HepG2 (cell line): ENCODE measurements at regions not wholly inside any gene's neighbourhood (a gene's known extent, or its start where the extent isn't known, plus 50 kb on each side); places are given as distances from the start of the nearest gene placed in this dataset.

Experiments
- ATAC-seq: fragments of 200-7000 bp; cut with Tn5 transposase; 3 replicates; pipeline ENCODE4 v1.9.1; 2020; ENCODE audit warnings: mild to moderate bottlenecking, moderate library complexity
- BruUV-seq: library from RNA; stranded (reverse); fragments of 400-500 nt; replicated peaks from 2 replicates; lab custom pipeline; 2021; lab: Mats Ljungman, UMichigan
- CTCF ChIA-PET: fragments of 300-600 bp; formaldehyde crosslinking; extraction: SDS; loops from one replicate; lab custom pipeline; 2021; ENCODE audit warnings: low total read pairs, inconsistent platforms, low intra/inter-chr PET ratio; lab: Yijun Ruan, JAX
- POLR2A ChIA-PET: fragments of 350-600 bp; sonication (Branson Sonifier 250); formaldehyde crosslinking; loops from one replicate; lab custom pipeline; 2020; ENCODE audit warnings: antibody characterized with exemption, inconsistent platforms; lab: Yijun Ruan, JAX
- DNase-seq: peaks from one replicate; pipeline ENCODE4 v3.0.0-alpha.2; 2015; ENCODE audit warnings: low spot score
- FAIRE-seq: peaks from 3 replicates; lab custom pipeline; 2011; peaks lifted over from hg19 to GRCh38; lab: Jason Lieb, UNC
- H2AFZ ChIP-seq: one replicate; pipeline ENCODE4 v1.6.1; 2011; ENCODE audit warnings: low read length, inconsistent platforms
- H3K27ac ChIP-seq: fragments of 300-600 bp; 3 replicates; pipeline ENCODE4 v1.8.0; 2011; ENCODE audit warnings: mixed run types, mild to moderate bottlenecking, mixed read lengths, low read length, inconsistent platforms; ENCODE audit not compliant: insufficient read depth; ENCODE audit errors: extremely low read length
- H3K27me3 ChIP-seq, 2 experiments: fragments of 200-600 bp in 1 of 2; 2 replicates in 1 of 2; 3 replicates in 1 of 2; pipeline versions ENCODE4 v1.6.0 to v1.8.0; 2011; ENCODE audit warnings: low read length in 2 of 2, mild to moderate bottlenecking in 2 of 2, moderate library complexity in 2 of 2, inconsistent platforms in 1 of 2; ENCODE audit not compliant: insufficient read depth in 2 of 2, control insufficient read depth in 1 of 2
- H3K36me3 ChIP-seq, 2 experiments: fragments of 200-600 bp in 1 of 2; replicated peaks in 1 of 2; 2 replicates in 1 of 2; 3 replicates in 1 of 2; pipeline versions ENCODE4 v1.5.1 to v1.8.0; 2011; ENCODE audit warnings: low read length in 2 of 2, inconsistent platforms in 1 of 2; ENCODE audit not compliant: insufficient read depth in 2 of 2, control insufficient read depth in 1 of 2
- H3K4me1 ChIP-seq: 2 replicates; pipeline ENCODE4 v1.5.1; 2012; ENCODE audit warnings: low read length, inconsistent platforms; ENCODE audit not compliant: insufficient read depth
- H3K4me2 ChIP-seq: 2 replicates; pipeline ENCODE4 v1.6.0; 2011; ENCODE audit warnings: low read depth, low read length, inconsistent platforms
- H3K4me3 ChIP-seq, 3 experiments: fragments of 200-600 bp in 1 of 3; sonication (generic), shearing (Covaris generic) in 1 of 3; replicated peaks in 1 of 3; 2 replicates each; pipeline ENCODE4 v1.5.1; 2011 to 2016; ENCODE audit warnings: low read length in 3 of 3, inconsistent platforms in 2 of 3, low read depth in 2 of 3, mild to moderate bottlenecking in 2 of 3, control low read depth in 1 of 3, mixed read lengths in 1 of 3; ENCODE audit not compliant: insufficient read depth in 1 of 3
- H3K79me2 ChIP-seq: one replicate; pipeline ENCODE4 v1.6.1; 2011; ENCODE audit warnings: low read length, inconsistent platforms; ENCODE audit not compliant: insufficient read depth
- H3K9ac ChIP-seq: 2 replicates; pipeline ENCODE4 v1.6.0; 2011; ENCODE audit warnings: mild to moderate bottlenecking, low read depth, low read length, inconsistent platforms; ENCODE audit not compliant: insufficient read depth
- H3K9me3 ChIP-seq: 2 replicates; pipeline ENCODE4 v1.5.1; 2012; ENCODE audit warnings: mild to moderate bottlenecking, low read length
- H4K20me1 ChIP-seq: 2 replicates; pipeline ENCODE4 v1.6.0; 2011; ENCODE audit warnings: inconsistent platforms, mild to moderate bottlenecking, low read length, moderate library complexity; ENCODE audit not compliant: insufficient read depth
- AHDC1 ChIP-seq: sonication (generic); formaldehyde crosslinking; IDR thresholded peaks from 2 replicates; pipeline ENCODE4 v1.5.1; 2020; ENCODE audit warnings: mild to moderate bottlenecking, missing genetic modification reagents, borderline replicate concordance
- CEBPB ChIP-seq: IDR thresholded peaks from 2 replicates; pipeline ENCODE4 v1.6.1; 2011; ENCODE audit warnings: low read depth, low read length, improper control_type of control experiment, borderline replicate concordance
- FOXO1 ChIP-seq: sonication (generic); formaldehyde crosslinking; IDR thresholded peaks from 2 replicates; pipeline ENCODE4 v1.4.0; 2020; ENCODE audit warnings: missing genetic modification reagents
- KDM1A ChIP-seq: IDR thresholded peaks from 2 replicates; pipeline ENCODE4 v1.6.1; 2016; ENCODE audit warnings: missing compliant biosample characterization
- KLF13 ChIP-seq: sonication (generic); formaldehyde crosslinking; IDR thresholded peaks from 2 replicates; pipeline ENCODE4 v1.4.0; 2020; ENCODE audit warnings: mild to moderate bottlenecking, missing genetic modification reagents
- KLF6 ChIP-seq: IDR thresholded peaks from 2 replicates; pipeline ENCODE4 v1.8.0; 2016; ENCODE audit warnings: missing biosample characterization, missing genetic modification reagents
- MIER2 ChIP-seq: IDR thresholded peaks from 2 replicates; pipeline ENCODE4 v1.6.1; 2016; ENCODE audit warnings: missing biosample characterization, missing genetic modification reagents
- MTA3 ChIP-seq: sonication (generic); formaldehyde crosslinking; IDR thresholded peaks from 2 replicates; pipeline ENCODE4 v1.4.0; 2020; ENCODE audit warnings: missing genetic modification reagents
- NFE2L2 ChIP-seq: fragments of 150-350 bp; IDR thresholded peaks from 2 replicates; pipeline ENCODE4 v1.6.1; 2014; ENCODE audit warnings: low read length
- NPAS2 ChIP-seq: sonication (generic); formaldehyde crosslinking; IDR thresholded peaks from 2 replicates; pipeline ENCODE4 v1.8.0; 2022; ENCODE audit warnings: mild to moderate bottlenecking, missing genetic modification reagents, borderline replicate concordance
- SP4 ChIP-seq: sonication (generic); formaldehyde crosslinking; IDR thresholded peaks from 2 replicates; pipeline ENCODE4 v1.8.1; 2023; ENCODE audit warnings: mild to moderate bottlenecking, missing genetic modification reagents
- TP53 ChIP-seq: sonication (generic); formaldehyde crosslinking; conservative IDR thresholded peaks from 2 replicates; pipeline ENCODE4 v1.4.0; 2020; ENCODE audit warnings: missing genetic modification reagents
- XBP1 ChIP-seq: sonication (generic); formaldehyde crosslinking; IDR thresholded peaks from 2 replicates; pipeline ENCODE4 v1.5.0; 2020; ENCODE audit warnings: missing genetic modification reagents
- ZNF350 ChIP-seq: sonication (generic); formaldehyde crosslinking; IDR thresholded peaks from 2 replicates; pipeline ENCODE4 v1.4.0; 2020; ENCODE audit warnings: mild to moderate bottlenecking, low read depth, missing genetic modification reagents, borderline replicate concordance
- ZNF44 ChIP-seq: sonication (generic); formaldehyde crosslinking; IDR thresholded peaks from 2 replicates; pipeline ENCODE4 v1.5.1; 2020; ENCODE audit warnings: mild to moderate bottlenecking, missing genetic modification reagents
- ZNF782 ChIP-seq: sonication (generic); formaldehyde crosslinking; IDR thresholded peaks from 2 replicates; pipeline ENCODE4 v1.4.0; 2020; ENCODE audit warnings: missing genetic modification reagents, mild to moderate bottlenecking, borderline replicate concordance
- WGBS: methylation state at CpG from one replicate; pipeline ENCODE4 v1.1.6; 2017; ENCODE audit warnings: low lambda C conversion rate; 5-methylcytosine and 5-hydroxymethylcytosine counted together
- in situ Hi-C: cut with HindIII; loops from 2 replicates; pipeline ENCODE4 v1.10.0; 2017; ENCODE audit warnings: low pct_unique_long_range_greater_than_20kb; ENCODE audit not compliant: extremely low pct_ligation_motif_present
- intact Hi-C: fragments of 100-400 bp; cut with micrococcal nuclease; formaldehyde crosslinking; loops from one replicate; pipeline ENCODE4 v1.10.0; 2022; ENCODE audit not compliant: unreplicated experiment

GRCh38 chr6:71181565-71181964 is 107.0 kb upstream of the OGFRL1 start:
- Histone ChIP-seq H3K4me2 (no peak overlapping the region), H3K79me2 (no peaks in the 10 kb centered on the region), H2AFZ (no peak overlapping the region), H3K9ac (no peak overlapping the region), H3K27ac (no peak overlapping the region), H3K4me3 (no peak overlapping the region), H3K27me3 (no peaks in the 10 kb centered on the region), H3K4me1 (no peaks in the 10 kb centered on the region), H3K36me3 (no peaks in the 10 kb centered on the region), H4K20me1 (no peaks in the 10 kb centered on the region), H3K9me3 (no peaks in the 10 kb centered on the region)
- FAIRE-seq: no peak
- ChIA-PET CTCF (no interaction called here), POLR2A (no interaction called here)
- no peak; the same call in 2 of the 3 replicates for ATAC-seq
- WGBS: 6% methylated on average over 1 of the region's 1 CpG
- DNase-seq: peak; percentile 3
- in situ Hi-C loops: no loop called here
- TF ChIP-seq NFE2L2 (peak; percentile 67; the same call in 1 of the 2 replicates), MTA3 (CRISPR knock-in tag) (no peak)
- BruUV-seq: no TSS peak
- intact Hi-C loops: no loop called here

- POLR2A ChIA-PET: no interaction called here
- in situ Hi-C loops (no loop called here), intact Hi-C loops (no loop called here)
- BruUV-seq: no TSS peak
- H3K27ac ChIP-seq: no peak overlapping the region
- WGBS: 0% methylated on average over 3 of the region's 3 CpGs
- H3K79me2 ChIP-seq: no peaks in the 10 kb centered on the region
- H2AFZ ChIP-seq: no peak overlapping the region
- no peaks in the 10 kb centered on the region for H3K4me1 ChIP-seq
- DNase-seq: no peak
- CTCF ChIA-PET: no interaction called here
- no peak overlapping the region for H3K4me3 ChIP-seq
- no peak for ATAC-seq
- no peak overlapping the region for H3K9ac ChIP-seq
- no peak for FAIRE-seq
- no peaks in the 10 kb centered on the region for H3K36me3 ChIP-seq
- H3K4me2 ChIP-seq: no peak overlapping the region
- no peaks in the 10 kb centered on the region for H4K20me1 ChIP-seq
- H3K9me3 ChIP-seq: no peaks in the 10 kb centered on the region
- H3K27me3 ChIP-seq: no peaks in the 10 kb centered on the region
- TF ChIP-seq ZNF350 (CRISPR knock-in tag): no peak
- no peak for TF ChIP-seq MIER2
- TF ChIP-seq NPAS2: no peak
- TF ChIP-seq CEBPB: no peak
- no peak for TF ChIP-seq KLF13
- TF ChIP-seq AHDC1 (CRISPR knock-in tag): no peak
- no peak for TF ChIP-seq KDM1A (CRISPR knock-in tag)
- no peak for TF ChIP-seq SP4 (CRISPR knock-in tag)
- no peak for TF ChIP-seq FOXO1 (CRISPR knock-in tag)
- TF ChIP-seq KLF6 (CRISPR knock-in tag): no peak
- no peak for TF ChIP-seq ZNF44
- TF ChIP-seq TP53 (CRISPR knock-in tag): no peak
- no peak for TF ChIP-seq XBP1 (CRISPR knock-in tag)
- no peak for TF ChIP-seq ZNF782
Observed at GRCh38 chr6:71187141-71187540, 101.5 kb upstream of the OGFRL1 start.
